HCT116 (cell line): ENCODE measurements at regions not wholly inside any gene's neighbourhood (a gene's known extent, or its start where the extent isn't known, plus 50 kb on each side); places are given as distances from the start of the nearest gene placed in this dataset.

Source experiments
- ATAC-seq: fragments of 200-7000 bp; cut with Tn5 transposase; 2 replicates; pipeline ENCODE4 v1.9.1; 2020; ENCODE audit warnings: mild to moderate bottlenecking, moderate library complexity
- BruUV-seq: library from RNA; stranded (reverse); fragments of 400-500 nt; replicated peaks from 2 replicates; lab custom pipeline; 2021; lab: Mats Ljungman, UMichigan
- CTCF ChIA-PET: fragments of 300-600 bp; sonication (Branson Sonifier 250); formaldehyde crosslinking; loops from one replicate; lab custom pipeline; 2021; ENCODE audit warnings: antibody characterized with exemption; lab: Charles Lee
- POLR2A ChIA-PET: fragments of 300-600, 350-600 bp; sonication (Branson Sonifier 250); formaldehyde crosslinking; loops from one replicate; lab custom pipeline; 2021; ENCODE audit warnings: antibody characterized with exemption; lab: Charles Lee
- RAD21 ChIA-PET, 2 experiments: fragments of 300-600 bp; sonication (Branson Sonifier 250); formaldehyde crosslinking; loops; one replicate each; lab custom pipeline; 2023; ENCODE audit warnings: low total read pairs in 2 of 2; ENCODE audit not compliant: uncharacterized antibody in 2 of 2, unreplicated experiment in 2 of 2, low non-redundant PET in 1 of 2; lab: Charles Lee
- DNase-seq: peaks from one replicate; pipeline ENCODE4 v3.0.0-alpha.2; 2010; ENCODE audit warnings: low read depth, low spot score
- H2AFZ ChIP-seq: fragments of 200-600 bp; shearing (Covaris generic), sonication (generic); 2 replicates; pipeline ENCODE4 v1.6.1; 2017; ENCODE audit warnings: low read depth, mixed run types, mixed read lengths, antibody characterized with exemption, low read length; ENCODE audit not compliant: poor library complexity, severe bottlenecking
- H3K27ac ChIP-seq: 2 replicates; pipeline ENCODE4 v1.5.1; 2012; ENCODE audit warnings: low read depth, low read length
- H3K27me3 ChIP-seq: fragments of 200-600 bp; sonication (generic); 2 replicates; pipeline ENCODE4 v1.6.1; 2016; ENCODE audit warnings: mixed run types, low read length, mixed read lengths; ENCODE audit not compliant: insufficient read depth
- H3K36me3 ChIP-seq, 2 experiments: fragments of 200-500 bp in 1 of 2; fragments of 200-600 bp in 1 of 2; sonication (Bioruptor generic) in 1 of 2; sonication (generic) in 1 of 2; 2 replicates each; pipeline versions ENCODE4 v1.5.1 to v1.6.1; 2014 to 2016; ENCODE audit warnings: low read length in 2 of 2, inconsistent platforms in 1 of 2, mixed read lengths in 1 of 2, mixed run types in 1 of 2; ENCODE audit not compliant: insufficient read depth in 2 of 2, control insufficient read depth in 1 of 2
- H3K4me1 ChIP-seq, 2 experiments: fragments of 200-600 bp in 1 of 2; sonication (generic) in 1 of 2; 2 replicates each; pipeline versions ENCODE4 v1.5.1 to v1.6.1; 2012 to 2017; ENCODE audit warnings: low read length in 2 of 2, inconsistent platforms in 1 of 2, mild to moderate bottlenecking in 1 of 2, mixed read lengths in 1 of 2, mixed run types in 1 of 2, moderate library complexity in 1 of 2; ENCODE audit not compliant: insufficient read depth in 2 of 2, control insufficient read depth in 1 of 2
- H3K4me2 ChIP-seq: fragments of 200-600 bp; sonication (generic); 2 replicates; pipeline ENCODE4 v1.6.1; 2017; ENCODE audit warnings: mixed run types, low read length, mixed read lengths
- H3K4me3 ChIP-seq, 2 experiments: fragments of 200-600 bp in 1 of 2; sonication (generic) in 1 of 2; replicated peaks in 1 of 2; 2 replicates each; pipeline ENCODE4 v1.5.1; 2011 to 2016; ENCODE audit warnings: low read length in 2 of 2, control low read depth in 1 of 2, low read depth in 1 of 2, mild to moderate bottlenecking in 1 of 2, mixed read lengths in 1 of 2, mixed run types in 1 of 2
- H3K79me2 ChIP-seq: fragments of 200-600 bp; sonication (generic); 2 replicates; pipeline ENCODE4 v1.6.1; 2017; ENCODE audit warnings: mild to moderate bottlenecking, mixed run types, low read length, moderate library complexity, mixed read lengths; ENCODE audit not compliant: insufficient read depth
- H3K9ac ChIP-seq: fragments of 200-600 bp; sonication (generic); 2 replicates; pipeline ENCODE4 v1.6.1; 2016; ENCODE audit warnings: low read length, mixed read lengths
- H3K9me2 ChIP-seq: fragments of 200-600 bp; sonication (generic), shearing (Covaris generic); 2 replicates; pipeline ENCODE4 v1.6.1; 2017; ENCODE audit warnings: mixed run types, mild to moderate bottlenecking, moderate library complexity; ENCODE audit not compliant: insufficient read depth
- H3K9me3 ChIP-seq, 2 experiments: fragments of 200-500 bp in 1 of 2; fragments of 200-600 bp in 1 of 2; sonication (Bioruptor generic) in 1 of 2; sonication (generic) in 1 of 2; 2 replicates each; pipeline ENCODE4 v1.6.1; 2014 to 2017; ENCODE audit warnings: low read length in 2 of 2, mixed read lengths in 2 of 2, inconsistent platforms in 1 of 2, low read depth in 1 of 2, mild to moderate bottlenecking in 1 of 2, mixed run types in 1 of 2, moderate library complexity in 1 of 2; ENCODE audit not compliant: control insufficient read depth in 1 of 2, insufficient read depth in 1 of 2
- H4K20me1 ChIP-seq: fragments of 200-600 bp; sonication (generic), shearing (Covaris generic); 2 replicates; pipeline ENCODE4 v1.6.1; 2017; ENCODE audit warnings: mixed run types, mild to moderate bottlenecking, moderate library complexity; ENCODE audit not compliant: insufficient read depth
- CEBPB ChIP-seq: IDR thresholded peaks from 2 replicates; pipeline ENCODE4 v1.6.1; 2012; ENCODE audit warnings: low read depth
- ELF1 ChIP-seq: IDR thresholded peaks from 2 replicates; pipeline ENCODE4 v1.6.1; 2012; ENCODE audit warnings: low read depth, borderline replicate concordance
- EZH2phosphoT487 ChIP-seq: fragments of 200-600 bp; IDR thresholded peaks from 2 replicates; pipeline ENCODE4 v1.6.1; 2018; ENCODE audit warnings: antibody characterized with exemption, borderline replicate concordance
- JUND ChIP-seq: IDR thresholded peaks from 2 replicates; pipeline ENCODE4 v1.6.1; 2012
- POLR2A ChIP-seq: IDR thresholded peaks from 2 replicates; pipeline ENCODE4 v1.7.0; 2011; ENCODE audit warnings: borderline replicate concordance; ENCODE audit not compliant: insufficient read depth, insufficient read length; ENCODE audit errors: extremely low read depth
- POLR2AphosphoS5 ChIP-seq: IDR thresholded peaks from 2 replicates; pipeline ENCODE4 v1.6.1; 2011; ENCODE audit warnings: mild to moderate bottlenecking, low read depth, low read length, moderate library complexity
- RAD21 ChIP-seq: IDR thresholded peaks from 2 replicates; pipeline ENCODE4 v1.6.1; 2012; ENCODE audit warnings: low read depth, mild to moderate bottlenecking
- REST ChIP-seq: IDR thresholded peaks from 2 replicates; pipeline ENCODE4 v1.6.1; 2012; ENCODE audit warnings: low read depth
- SIN3A ChIP-seq: IDR thresholded peaks from 2 replicates; pipeline ENCODE4 v1.6.1; 2012; ENCODE audit warnings: low read depth
- SRF ChIP-seq: IDR thresholded peaks from 2 replicates; pipeline ENCODE4 v1.6.1; 2012; ENCODE audit warnings: low read depth
- TCF7L2 ChIP-seq: IDR thresholded peaks from 2 replicates; pipeline ENCODE4 v1.7.0; 2011; ENCODE audit warnings: borderline replicate concordance, inconsistent platforms; ENCODE audit not compliant: insufficient read depth, insufficient read length; ENCODE audit errors: extremely low read depth
- YY1 ChIP-seq: IDR thresholded peaks from 2 replicates; pipeline ENCODE4 v1.6.1; 2011; ENCODE audit warnings: low read length, low read depth, moderate library complexity, mild to moderate bottlenecking; ENCODE audit not compliant: insufficient replicate concordance; ENCODE audit errors: extremely low read depth
- ZFX ChIP-seq: fragments of 450-650 bp; IDR thresholded peaks from 2 replicates; pipeline ENCODE4 v1.6.1; 2017
- ZNF274 ChIP-seq: fragments of 200-500 bp; sonication (Bioruptor generic); IDR thresholded peaks from 2 replicates; pipeline ENCODE4 v1.6.1; 2014; ENCODE audit warnings: mild to moderate bottlenecking, low read depth, low read length, inconsistent platforms
- intact Hi-C: fragments of 100-400 bp; cut with micrococcal nuclease; formaldehyde crosslinking; loops from 2 replicates; pipeline ENCODE4 v1.10.0; 2022
- TF ChIP-seq, protein P1 (sequence below): IDR thresholded peaks from 2 replicates; pipeline ENCODE4 v1.6.1; 2012
- TF ChIP-seq, protein P2 (sequence below): IDR thresholded peaks from 2 replicates; pipeline ENCODE4 v1.6.1; 2011; ENCODE audit warnings: mild to moderate bottlenecking, low read length, moderate library complexity; ENCODE audit not compliant: insufficient replicate concordance; ENCODE audit errors: extremely low read depth
- TF ChIP-seq, protein P3 (sequence below): IDR thresholded peaks from 2 replicates; pipeline ENCODE4 v1.6.1; 2012
- TF ChIP-seq, protein P4 (sequence below), 3 experiments: fragments of 200-600 bp in 1 of 3; sonication (generic) in 1 of 3; IDR thresholded peaks in 2 of 3; conservative IDR thresholded peaks in 1 of 3; 2 replicates each; pipeline ENCODE4 v1.5.1; 2012 to 2017; ENCODE audit warnings: low read depth in 2 of 3, low read length in 2 of 3, antibody characterized with exemption in 1 of 3, borderline replicate concordance in 1 of 3, control low read depth in 1 of 3, mild to moderate bottlenecking in 1 of 3, mixed read lengths in 1 of 3, mixed run types in 1 of 3, moderate library complexity in 1 of 3; ENCODE audit not compliant: insufficient read depth in 1 of 3

- Histone ChIP-seq H3K27ac (no peak overlapping the region), H3K36me3 (no peaks in the 10 kb centered on the region), H3K4me3 (no peak overlapping the region), H3K4me2 (no peak overlapping the region), H3K9me2 (no peaks in the 10 kb centered on the region)
- no TSS peak for BruUV-seq
- intact Hi-C loops: no loop called here
- no peak for TF ChIP-seq ELF1
- no peak for TF ChIP-seq REST
- TF ChIP-seq, protein P1, sequence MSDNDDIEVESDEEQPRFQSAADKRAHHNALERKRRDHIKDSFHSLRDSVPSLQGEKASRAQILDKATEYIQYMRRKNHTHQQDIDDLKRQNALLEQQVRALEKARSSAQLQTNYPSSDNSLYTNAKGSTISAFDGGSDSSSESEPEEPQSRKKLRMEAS: no peak
- no peak for TF ChIP-seq SRF
- TF ChIP-seq YY1: no peak
- TF ChIP-seq, protein P2, sequence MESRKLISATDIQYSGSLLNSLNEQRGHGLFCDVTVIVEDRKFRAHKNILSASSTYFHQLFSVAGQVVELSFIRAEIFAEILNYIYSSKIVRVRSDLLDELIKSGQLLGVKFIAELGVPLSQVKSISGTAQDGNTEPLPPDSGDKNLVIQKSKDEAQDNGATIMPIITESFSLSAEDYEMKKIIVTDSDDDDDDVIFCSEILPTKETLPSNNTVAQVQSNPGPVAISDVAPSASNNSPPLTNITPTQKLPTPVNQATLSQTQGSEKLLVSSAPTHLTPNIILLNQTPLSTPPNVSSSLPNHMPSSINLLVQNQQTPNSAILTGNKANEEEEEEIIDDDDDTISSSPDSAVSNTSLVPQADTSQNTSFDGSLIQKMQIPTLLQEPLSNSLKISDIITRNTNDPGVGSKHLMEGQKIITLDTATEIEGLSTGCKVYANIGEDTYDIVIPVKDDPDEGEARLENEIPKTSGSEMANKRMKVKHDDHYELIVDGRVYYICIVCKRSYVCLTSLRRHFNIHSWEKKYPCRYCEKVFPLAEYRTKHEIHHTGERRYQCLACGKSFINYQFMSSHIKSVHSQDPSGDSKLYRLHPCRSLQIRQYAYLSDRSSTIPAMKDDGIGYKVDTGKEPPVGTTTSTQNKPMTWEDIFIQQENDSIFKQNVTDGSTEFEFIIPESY: no peak
- TF ChIP-seq TCF7L2: no peak
- TF ChIP-seq, protein P3, sequence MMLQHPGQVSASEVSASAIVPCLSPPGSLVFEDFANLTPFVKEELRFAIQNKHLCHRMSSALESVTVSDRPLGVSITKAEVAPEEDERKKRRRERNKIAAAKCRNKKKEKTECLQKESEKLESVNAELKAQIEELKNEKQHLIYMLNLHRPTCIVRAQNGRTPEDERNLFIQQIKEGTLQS: no peak
- no peak for TF ChIP-seq JUND
- no peak for TF ChIP-seq CEBPB
- no peak for TF ChIP-seq POLR2AphosphoS5
- TF ChIP-seq, protein P4, sequence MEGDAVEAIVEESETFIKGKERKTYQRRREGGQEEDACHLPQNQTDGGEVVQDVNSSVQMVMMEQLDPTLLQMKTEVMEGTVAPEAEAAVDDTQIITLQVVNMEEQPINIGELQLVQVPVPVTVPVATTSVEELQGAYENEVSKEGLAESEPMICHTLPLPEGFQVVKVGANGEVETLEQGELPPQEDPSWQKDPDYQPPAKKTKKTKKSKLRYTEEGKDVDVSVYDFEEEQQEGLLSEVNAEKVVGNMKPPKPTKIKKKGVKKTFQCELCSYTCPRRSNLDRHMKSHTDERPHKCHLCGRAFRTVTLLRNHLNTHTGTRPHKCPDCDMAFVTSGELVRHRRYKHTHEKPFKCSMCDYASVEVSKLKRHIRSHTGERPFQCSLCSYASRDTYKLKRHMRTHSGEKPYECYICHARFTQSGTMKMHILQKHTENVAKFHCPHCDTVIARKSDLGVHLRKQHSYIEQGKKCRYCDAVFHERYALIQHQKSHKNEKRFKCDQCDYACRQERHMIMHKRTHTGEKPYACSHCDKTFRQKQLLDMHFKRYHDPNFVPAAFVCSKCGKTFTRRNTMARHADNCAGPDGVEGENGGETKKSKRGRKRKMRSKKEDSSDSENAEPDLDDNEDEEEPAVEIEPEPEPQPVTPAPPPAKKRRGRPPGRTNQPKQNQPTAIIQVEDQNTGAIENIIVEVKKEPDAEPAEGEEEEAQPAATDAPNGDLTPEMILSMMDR (IDR thresholded peaks at IDR 0.05 in 2 of 3, conservative IDR thresholded peaks at IDR 0.05 in 1 of 3; ENCODE audit: borderline replicate concordance in 1 of 3, insufficient read depth in 1 of 3, low read depth in 2 of 3, low read length in 2 of 3): no peak
- no peak for TF ChIP-seq ZFX
- TF ChIP-seq RAD21: no peak
- TF ChIP-seq ZNF274: no peak
- TF ChIP-seq EZH2phosphoT487: no peak
- TF ChIP-seq SIN3A: no peak
- TF ChIP-seq POLR2A: no peak
- TF ChIP-seq, all 23 proteins: peak for 0
- CTCF ChIA-PET: no interaction called here
- Histone ChIP-seq H3K9ac (no peak overlapping the region), H3K27me3 (peaks cover 19% of the 10 kb centered on the region), H3K9me3 (no peaks in the 10 kb centered on the region), H2AFZ (no peak overlapping the region), H4K20me1 (no peaks in the 10 kb centered on the region), H3K4me1 (no peaks in the 10 kb centered on the region), H3K79me2 (no peaks in the 10 kb centered on the region)
- ATAC-seq (no peak), DNase-seq (no peak)
- RAD21 ChIA-PET: no interaction called here
- POLR2A ChIA-PET: no interaction called here
Observed at GRCh38 chr9:20236676-20237075, 385.6 kb downstream of the MLLT3 start.
